ENCODE measurements at regions not wholly inside any gene's neighbourhood (a gene's known extent, or its start where the extent isn't known, plus 50 kb on each side); places are given as distances from the start of the nearest gene placed in this dataset.

DNA sequence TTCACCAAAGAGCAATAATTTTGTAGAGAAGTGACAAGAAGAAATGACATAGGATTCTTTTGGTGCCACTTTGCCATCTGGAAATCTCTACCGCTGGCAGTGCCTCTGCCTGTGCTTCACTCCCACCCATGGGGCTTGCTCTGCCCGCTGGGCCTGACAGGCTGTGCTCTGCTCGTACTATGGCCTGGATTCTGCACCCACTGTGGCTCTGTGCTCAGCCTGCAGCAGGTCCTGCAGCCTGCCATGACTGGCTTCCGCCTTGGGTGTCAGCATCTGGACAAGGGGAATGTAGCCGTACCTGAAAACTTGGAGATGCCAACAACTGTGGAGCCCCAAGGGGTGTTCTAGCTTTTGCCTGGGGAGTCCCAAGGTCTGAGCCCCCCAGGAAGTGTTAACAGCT, 792.3 kb downstream of the CDH8 start:
- DNase-seq (ENCODE audit: low read depth) = no peak
- TF ChIP-seq, protein P1, sequence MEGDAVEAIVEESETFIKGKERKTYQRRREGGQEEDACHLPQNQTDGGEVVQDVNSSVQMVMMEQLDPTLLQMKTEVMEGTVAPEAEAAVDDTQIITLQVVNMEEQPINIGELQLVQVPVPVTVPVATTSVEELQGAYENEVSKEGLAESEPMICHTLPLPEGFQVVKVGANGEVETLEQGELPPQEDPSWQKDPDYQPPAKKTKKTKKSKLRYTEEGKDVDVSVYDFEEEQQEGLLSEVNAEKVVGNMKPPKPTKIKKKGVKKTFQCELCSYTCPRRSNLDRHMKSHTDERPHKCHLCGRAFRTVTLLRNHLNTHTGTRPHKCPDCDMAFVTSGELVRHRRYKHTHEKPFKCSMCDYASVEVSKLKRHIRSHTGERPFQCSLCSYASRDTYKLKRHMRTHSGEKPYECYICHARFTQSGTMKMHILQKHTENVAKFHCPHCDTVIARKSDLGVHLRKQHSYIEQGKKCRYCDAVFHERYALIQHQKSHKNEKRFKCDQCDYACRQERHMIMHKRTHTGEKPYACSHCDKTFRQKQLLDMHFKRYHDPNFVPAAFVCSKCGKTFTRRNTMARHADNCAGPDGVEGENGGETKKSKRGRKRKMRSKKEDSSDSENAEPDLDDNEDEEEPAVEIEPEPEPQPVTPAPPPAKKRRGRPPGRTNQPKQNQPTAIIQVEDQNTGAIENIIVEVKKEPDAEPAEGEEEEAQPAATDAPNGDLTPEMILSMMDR (IDR thresholded peaks at IDR 0.05; ENCODE audit: insufficient read depth, low read depth, low read length) = no peak
- H3K4me3 ChIP-seq (ENCODE audit: low read depth, low read length) = no peak overlapping the region

DNA sequence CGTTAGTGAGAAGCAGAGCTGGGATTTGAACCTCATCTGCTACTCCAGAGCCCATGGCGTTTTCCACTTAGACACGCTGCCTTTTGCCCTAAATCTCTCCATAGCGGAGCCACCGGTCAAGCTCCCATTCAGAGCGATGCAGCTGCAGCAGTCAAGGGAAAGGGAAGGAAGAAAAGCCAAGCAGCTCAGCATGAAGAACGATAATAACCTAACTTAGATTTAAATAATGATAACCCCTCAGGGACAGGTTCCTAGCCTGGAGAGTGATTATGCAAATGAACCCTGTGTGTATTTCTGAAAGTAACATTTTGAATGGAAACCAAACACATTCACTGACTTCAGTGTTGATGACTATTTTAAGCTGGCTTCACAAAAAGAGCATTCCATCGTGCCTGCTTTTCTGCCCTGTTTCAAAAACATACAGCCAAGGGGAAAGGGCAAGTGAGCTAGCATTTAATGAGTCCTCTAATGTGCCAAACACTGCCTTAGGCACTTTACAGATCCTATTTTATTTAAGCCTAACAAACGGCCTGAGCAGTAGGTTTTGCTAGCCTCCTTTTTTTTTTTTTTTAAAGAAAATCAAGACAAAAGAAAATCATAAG, 798.3 kb downstream of the CDH8 start:
- H3K4me3 ChIP-seq (ENCODE audit: low read depth, low read length) = no peak overlapping the region
- no peak for DNase-seq (ENCODE audit: low read depth)
- TF ChIP-seq, protein P1 (IDR thresholded peaks at IDR 0.05; ENCODE audit: insufficient read depth, low read depth, low read length) = no peak

DNA sequence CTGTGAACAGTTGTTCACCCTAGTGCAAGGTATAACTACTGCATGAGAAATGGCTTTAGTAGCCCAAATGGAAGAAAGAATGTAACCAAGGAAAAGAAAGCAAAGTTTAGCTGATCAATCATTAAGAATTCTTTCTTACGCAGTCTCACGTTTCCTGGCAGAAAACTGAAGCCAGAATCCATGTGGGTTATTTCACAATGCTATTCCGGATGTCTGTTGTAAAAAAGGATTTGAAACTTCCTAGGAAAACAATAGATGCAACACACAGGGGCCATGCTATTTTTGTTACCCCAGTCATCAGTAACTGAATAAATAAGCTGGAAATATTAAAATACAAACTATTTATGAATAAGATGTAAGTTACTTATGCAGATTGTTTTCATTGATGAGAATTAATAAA, 802.5 kb downstream of the CDH8 start:
- DNase-seq (ENCODE audit: low read depth) = no peak
- TF ChIP-seq, protein P1 (IDR thresholded peaks at IDR 0.05; ENCODE audit: insufficient read depth, low read depth, low read length) = no peak
- no peak overlapping the region for H3K4me3 ChIP-seq (ENCODE audit: low read depth, low read length)

DNA sequence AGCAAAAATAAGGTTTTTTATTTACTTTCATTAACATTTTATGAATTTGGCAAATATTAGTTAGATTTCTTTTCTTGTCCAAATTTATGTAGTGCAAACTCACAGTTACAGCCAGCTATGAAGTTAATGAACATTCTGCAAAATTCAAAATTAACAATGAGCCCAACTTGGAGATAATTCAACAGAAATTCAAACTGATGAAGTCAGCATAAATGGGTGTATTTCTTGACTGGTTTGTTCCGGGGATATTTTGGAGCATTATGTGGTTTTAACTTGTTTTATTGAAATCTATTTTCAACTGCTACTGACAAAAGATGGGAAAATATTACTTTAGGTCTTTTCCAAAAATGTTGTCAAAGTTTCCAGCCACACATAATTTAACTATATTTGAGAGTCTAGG, 807.9 kb downstream of the CDH8 start:
- H3K4me3 ChIP-seq (ENCODE audit: low read depth, low read length) = no peak overlapping the region
- no peak for DNase-seq (ENCODE audit: low read depth)
- TF ChIP-seq, protein P1 (IDR thresholded peaks at IDR 0.05; ENCODE audit: insufficient read depth, low read depth, low read length) = no peak

DNA sequence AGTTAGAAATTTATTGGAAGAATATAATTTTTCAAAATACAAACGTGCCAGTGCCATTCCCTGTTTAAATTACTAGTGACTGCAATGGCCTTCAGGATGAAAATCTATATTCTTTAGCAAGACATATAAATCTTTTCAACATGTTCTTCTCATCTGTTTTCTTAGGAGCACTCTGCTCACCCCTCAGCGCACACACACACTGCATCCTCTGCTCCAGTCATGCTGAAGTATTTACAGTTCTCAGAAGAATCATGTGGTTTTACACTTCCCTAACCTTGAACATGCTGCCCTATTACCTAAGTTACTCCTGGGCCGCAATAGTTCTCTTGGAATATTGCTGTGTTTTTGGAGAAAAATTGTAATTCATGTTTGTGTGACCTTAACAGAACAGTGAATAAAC, 820.6 kb downstream of the CDH8 start:
- TF ChIP-seq, protein P1 (IDR thresholded peaks at IDR 0.05; ENCODE audit: insufficient read depth, low read depth, low read length) = no peak
- no peak for DNase-seq (ENCODE audit: low read depth)
- H3K4me3 ChIP-seq (ENCODE audit: low read depth, low read length) = no peak overlapping the region

DNA sequence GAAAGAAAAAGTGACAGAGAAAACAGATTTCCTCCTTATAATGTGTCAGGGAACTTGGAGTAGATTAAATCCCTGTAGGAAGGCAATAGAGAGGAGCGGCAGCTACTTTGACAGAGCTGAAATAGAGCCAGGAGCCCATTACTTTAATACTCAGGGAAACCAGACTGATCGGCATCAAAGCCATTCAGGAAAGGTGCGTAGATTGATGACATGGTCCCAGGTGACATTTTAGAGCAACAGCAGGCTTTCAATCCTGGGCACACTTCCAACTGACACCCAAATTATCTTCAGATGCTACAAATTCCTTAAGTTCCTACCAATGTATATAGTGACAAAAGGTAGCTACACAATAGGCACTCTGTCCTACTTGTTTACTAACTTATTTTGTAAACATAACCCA, 821.5 kb downstream of the CDH8 start:
- TF ChIP-seq, protein P1 (IDR thresholded peaks at IDR 0.05; ENCODE audit: insufficient read depth, low read depth, low read length) = no peak
- no peak for DNase-seq (ENCODE audit: low read depth)
- H3K4me3 ChIP-seq (ENCODE audit: low read depth, low read length) = no peak overlapping the region

DNA sequence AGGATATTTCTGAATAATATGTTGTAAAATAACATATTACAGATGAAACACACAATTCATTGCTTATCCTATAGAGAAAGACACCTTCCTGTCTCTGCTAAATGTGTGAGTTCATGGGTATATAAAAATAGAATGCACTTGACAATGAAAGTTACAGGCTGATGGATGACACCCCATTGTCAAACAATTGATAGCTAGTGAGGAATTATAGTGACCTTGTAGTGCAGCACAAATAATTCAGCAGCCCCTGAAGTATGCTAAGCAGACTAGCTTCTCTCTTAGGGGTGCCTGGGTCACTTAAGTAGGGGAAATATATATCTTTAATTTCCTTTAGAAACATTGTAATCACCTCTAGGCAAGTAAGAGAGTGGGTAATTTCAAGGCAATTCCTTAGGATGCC, 826.2 kb downstream of the CDH8 start:
- no peak for DNase-seq (ENCODE audit: low read depth)
- H3K4me3 ChIP-seq (ENCODE audit: low read depth, low read length) = no peak overlapping the region
- TF ChIP-seq, protein P1 (IDR thresholded peaks at IDR 0.05; ENCODE audit: insufficient read depth, low read depth, low read length) = no peak

Data from fibroblast of villous mesenchyme (primary cell).